Mammary epithelial cell (primary cell): ENCODE measurements at regions not wholly inside any gene's neighbourhood (a gene's known extent, or its start where the extent isn't known, plus 50 kb on each side); places are given as distances from the start of the nearest gene placed in this dataset.

Source experiments
- EZH2 ChIP-seq: IDR thresholded peaks from 2 replicates; pipeline ENCODE4 v1.6.1; 2012; ENCODE audit warnings: low read length, inconsistent platforms, borderline replicate concordance
- TF ChIP-seq, protein P1 (sequence below), 2 donors: IDR thresholded peaks in 1 of 2; conservative IDR thresholded peaks in 1 of 2; 2 replicates each; pipeline ENCODE4 v1.5.1; 2011 to 2012; ENCODE audit warnings: inconsistent platforms in 2 of 2, low read length in 2 of 2, mild to moderate bottlenecking in 2 of 2, control low read depth in 1 of 2, low read depth in 1 of 2; ENCODE audit not compliant: insufficient read depth in 1 of 2; ENCODE audit errors: extremely low read depth in 1 of 2

DNA sequence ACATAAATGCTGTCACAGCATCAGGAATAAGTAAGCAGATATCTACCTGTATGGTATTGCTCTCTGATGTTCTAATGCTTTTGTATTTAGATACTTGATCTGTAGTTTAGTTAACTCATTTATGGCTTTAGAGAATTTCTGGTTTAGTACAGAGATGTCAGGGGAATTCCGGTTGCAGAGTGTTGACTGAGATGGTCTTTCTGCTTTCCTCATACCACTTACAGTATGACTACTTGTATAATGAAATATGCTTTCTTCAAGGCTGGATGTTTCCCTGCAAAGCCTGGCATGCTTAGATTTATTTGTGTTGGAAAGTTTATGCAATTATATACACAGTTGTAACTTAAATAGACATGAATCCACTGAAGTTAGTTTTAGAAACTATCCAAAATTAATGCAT, 278.4 kb downstream of the CDH26 start:
- TF ChIP-seq, protein P1, sequence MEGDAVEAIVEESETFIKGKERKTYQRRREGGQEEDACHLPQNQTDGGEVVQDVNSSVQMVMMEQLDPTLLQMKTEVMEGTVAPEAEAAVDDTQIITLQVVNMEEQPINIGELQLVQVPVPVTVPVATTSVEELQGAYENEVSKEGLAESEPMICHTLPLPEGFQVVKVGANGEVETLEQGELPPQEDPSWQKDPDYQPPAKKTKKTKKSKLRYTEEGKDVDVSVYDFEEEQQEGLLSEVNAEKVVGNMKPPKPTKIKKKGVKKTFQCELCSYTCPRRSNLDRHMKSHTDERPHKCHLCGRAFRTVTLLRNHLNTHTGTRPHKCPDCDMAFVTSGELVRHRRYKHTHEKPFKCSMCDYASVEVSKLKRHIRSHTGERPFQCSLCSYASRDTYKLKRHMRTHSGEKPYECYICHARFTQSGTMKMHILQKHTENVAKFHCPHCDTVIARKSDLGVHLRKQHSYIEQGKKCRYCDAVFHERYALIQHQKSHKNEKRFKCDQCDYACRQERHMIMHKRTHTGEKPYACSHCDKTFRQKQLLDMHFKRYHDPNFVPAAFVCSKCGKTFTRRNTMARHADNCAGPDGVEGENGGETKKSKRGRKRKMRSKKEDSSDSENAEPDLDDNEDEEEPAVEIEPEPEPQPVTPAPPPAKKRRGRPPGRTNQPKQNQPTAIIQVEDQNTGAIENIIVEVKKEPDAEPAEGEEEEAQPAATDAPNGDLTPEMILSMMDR (conservative IDR thresholded peaks at IDR 0.05 in 1 of 2, IDR thresholded peaks at IDR 0.05 in 1 of 2; ENCODE audit: extremely low read depth in 1 of 2, insufficient read depth in 1 of 2, low read depth in 1 of 2, low read length in 2 of 2), result no peak
- TF ChIP-seq EZH2, result no peak
